Type B pancreatic cell (in vitro differentiated cells): ENCODE measurements at regions not wholly inside any gene's neighbourhood (a gene's known extent, or its start where the extent isn't known, plus 50 kb on each side); places are given as distances from the start of the nearest gene placed in this dataset.

Experiments used
- DNase-seq: peaks from one replicate; pipeline ENCODE4 v3.0.0; 2021; ENCODE audit warnings: mixed read lengths; ENCODE audit not compliant: unreplicated experiment; ENCODE audit errors: extremely low spot score
- H3K27ac Mint-ChIP-seq: 2 replicates; pipeline ENCODE4 v1.8.0; 2021; ENCODE audit warnings: mild to moderate bottlenecking, mixed read lengths
- H3K27me3 Mint-ChIP-seq: 2 replicates; pipeline ENCODE4 v1.8.0; 2021; ENCODE audit warnings: mixed read lengths
- H3K36me3 Mint-ChIP-seq: 2 replicates; pipeline ENCODE4 v1.8.0; 2021; ENCODE audit warnings: mixed read lengths
- H3K4me1 Mint-ChIP-seq: one replicate; pipeline ENCODE4 v1.8.0; 2021; ENCODE audit warnings: mixed read lengths; ENCODE audit not compliant: unreplicated experiment
- H3K4me3 Mint-ChIP-seq: 2 replicates; pipeline ENCODE4 v1.8.0; 2021; ENCODE audit warnings: mild to moderate bottlenecking, mixed read lengths
- H3K9me3 Mint-ChIP-seq: 2 replicates; pipeline ENCODE4 v1.8.0; 2021; ENCODE audit warnings: mixed read lengths
- CTCF ChIP-seq: fragments of 200-600 bp; sonication (generic); conservative IDR thresholded peaks from 2 replicates; pipeline ENCODE4 v1.5.0; 2021; ENCODE audit warnings: antibody characterized with exemption, mild to moderate bottlenecking

- Mint-ChIP-seq H3K4me1 (no peaks in the 10 kb centered on the region), H3K4me3 (no peak overlapping the region), H3K27me3 (no peaks in the 10 kb centered on the region), H3K27ac (no peak overlapping the region), H3K36me3 (no peaks in the 10 kb centered on the region), H3K9me3 (no peaks in the 10 kb centered on the region)
- no peak for DNase-seq
- no peak for TF ChIP-seq CTCF
These were observed 1318.8 kb upstream of the ACO1 start for GRCh38 chr9:31065691-31066090.

- H3K27me3 Mint-ChIP-seq: no peaks in the 10 kb centered on the region
- H3K4me1 Mint-ChIP-seq: no peaks in the 10 kb centered on the region
- TF ChIP-seq CTCF: no peak
- no peak for DNase-seq
- no peak overlapping the region for H3K4me3 Mint-ChIP-seq
- peaks cover 2% of the 10 kb centered on the region for H3K9me3 Mint-ChIP-seq
- H3K27ac Mint-ChIP-seq: no peak overlapping the region
- H3K36me3 Mint-ChIP-seq: no peaks in the 10 kb centered on the region
These were observed 1317.0 kb upstream of the ACO1 start for GRCh38 chr9:31067418-31067817.

GRCh38 chr9:31071606-31072286 lies 1312.7 kb upstream of the ACO1 start:
- Mint-ChIP-seq H3K4me1 (no peaks in the 10 kb centered on the region), H3K9me3 (peaks cover 4% of the 10 kb centered on the region), H3K27ac (no peak overlapping the region), H3K36me3 (no peaks in the 10 kb centered on the region), H3K4me3 (no peak overlapping the region), H3K27me3 (no peaks in the 10 kb centered on the region)
- no peak for TF ChIP-seq CTCF
- no peak for DNase-seq

- Mint-ChIP-seq H3K4me1 (no peaks in the 10 kb centered on the region), H3K27ac (no peak overlapping the region), H3K27me3 (no peaks in the 10 kb centered on the region), H3K36me3 (no peaks in the 10 kb centered on the region), H3K9me3 (no peaks in the 10 kb centered on the region), H3K4me3 (no peak overlapping the region)
- no peak for TF ChIP-seq CTCF
- DNase-seq: no peak
These were observed 1306.3 kb upstream of the ACO1 start for GRCh38 chr9:31078175-31078574.

GRCh38 chr9:31084350-31084749 lies 1300.1 kb upstream of the ACO1 start:
- no peaks in the 10 kb centered on the region for H3K36me3 Mint-ChIP-seq
- no peaks in the 10 kb centered on the region for H3K9me3 Mint-ChIP-seq
- no peak overlapping the region for H3K4me3 Mint-ChIP-seq
- no peaks in the 10 kb centered on the region for H3K4me1 Mint-ChIP-seq
- no peak for DNase-seq
- TF ChIP-seq CTCF: no peak
- H3K27me3 Mint-ChIP-seq: no peaks in the 10 kb centered on the region
- no peak overlapping the region for H3K27ac Mint-ChIP-seq
